CD4-positive, CD25-positive, alpha-beta regulatory T cell (primary cell): ENCODE measurements at regions not wholly inside any gene's neighbourhood (a gene's known extent, or its start where the extent isn't known, plus 50 kb on each side); places are given as distances from the start of the nearest gene placed in this dataset.

Source experiments
- ATAC-seq, 2 donors: fragments of 150-1000 bp; cut with Tn5 transposase; one replicate each; pipeline ENCODE4 v1.10.0; 2021; ENCODE audit warnings: low read depth in 2 of 2, moderate number of reproducible peaks in 2 of 2, moderate library complexity in 1 of 2
- DNase-seq, 3 donors: peaks; one replicate each; pipeline versions ENCODE4 v3.0.0 to v3.0.0-alpha.2; 2012 to 2022; ENCODE audit warnings: mixed read lengths in 1 of 3
- H3K27ac ChIP-seq: one replicate; pipeline ENCODE4 v1.7.0; 2013; ENCODE audit warnings: mild to moderate bottlenecking, low read length; ENCODE audit not compliant: insufficient read depth, poor library complexity, severe bottlenecking
- H3K27me3 ChIP-seq: one replicate; pipeline ENCODE4 v1.7.0; 2013; ENCODE audit warnings: low read length; ENCODE audit not compliant: control insufficient read depth, insufficient read depth
- H3K36me3 ChIP-seq: one replicate; pipeline ENCODE4 v1.7.0; 2013; ENCODE audit warnings: mild to moderate bottlenecking, low read length, moderate library complexity; ENCODE audit not compliant: control insufficient read depth, insufficient read depth
- H3K4me1 ChIP-seq: 2 replicates; pipeline ENCODE4 v1.7.0; 2013; ENCODE audit warnings: mild to moderate bottlenecking, low read length; ENCODE audit not compliant: insufficient read depth, control insufficient read depth, poor library complexity, severe bottlenecking
- H3K4me3 ChIP-seq: one replicate; pipeline ENCODE4 v1.7.0; 2013; ENCODE audit warnings: low read depth, mild to moderate bottlenecking, low read length, moderate library complexity
- H3K9me3 ChIP-seq, 2 experiments: 1 replicate in 1 of 2; 2 replicates in 1 of 2; pipeline ENCODE4 v1.7.0; 2013; ENCODE audit warnings: low read length in 2 of 2, mild to moderate bottlenecking in 1 of 2, moderate library complexity in 1 of 2; ENCODE audit not compliant: control insufficient read depth in 2 of 2
- H3K27ac Mint-ChIP-seq, 3 donors: one replicate each; pipeline ENCODE4 v1.8.0; 2020 to 2022; ENCODE audit warnings: mild to moderate bottlenecking in 3 of 3, mixed read lengths in 3 of 3, moderate library complexity in 2 of 3
- H3K27me3 Mint-ChIP-seq: one replicate; pipeline ENCODE4 v1.8.0; 2022; ENCODE audit warnings: mild to moderate bottlenecking, mixed read lengths
- H3K36me3 Mint-ChIP-seq: one replicate; pipeline ENCODE4 v1.8.0; 2020; ENCODE audit warnings: mixed read lengths
- H3K4me1 Mint-ChIP-seq, 4 donors: one replicate each; pipeline ENCODE4 v1.8.0; 2020 to 2022; ENCODE audit warnings: mixed read lengths in 4 of 4, mild to moderate bottlenecking in 1 of 4
- H3K4me3 Mint-ChIP-seq, 4 donors: one replicate each; pipeline ENCODE4 v1.8.0; 2020 to 2022; ENCODE audit warnings: mild to moderate bottlenecking in 4 of 4, mixed read lengths in 4 of 4, moderate library complexity in 3 of 4
- H3K9me3 Mint-ChIP-seq, 7 donors: one replicate each; pipeline ENCODE4 v1.8.0; 2020 to 2022; ENCODE audit warnings: mixed read lengths in 7 of 7, mild to moderate bottlenecking in 3 of 7, moderate library complexity in 2 of 7

GRCh38 chr2:37527361-37527760 lies 144.1 kb downstream of the CDC42EP3 start:
- H3K27ac ChIP-seq = no peak overlapping the region
- Mint-ChIP-seq H3K27ac (no peak overlapping the region), H3K36me3 (no peaks in the 10 kb centered on the region), H3K4me1 (peaks cover 0 to 6% (median 0%) of the 10 kb centered on the region in 4 donors), H3K27me3 (peaks cover 19% of the 10 kb centered on the region), H3K9me3 (peaks cover 0 to 2% (median 0%) of the 10 kb centered on the region in 7 donors), H3K4me3 (no peak overlapping the region)
- no peaks in the 10 kb centered on the region for H3K9me3 ChIP-seq
- peaks cover 15% of the 10 kb centered on the region for H3K27me3 ChIP-seq
- ATAC-seq (no peak), DNase-seq (no peak)
- H3K4me3 ChIP-seq = no peak overlapping the region
- no peaks in the 10 kb centered on the region for H3K4me1 ChIP-seq
- no peaks in the 10 kb centered on the region for H3K36me3 ChIP-seq

GRCh38 chr2:37529830-37530415 lies 141.5 kb downstream of the CDC42EP3 start:
- Mint-ChIP-seq H3K27me3 (peaks cover 21% of the 10 kb centered on the region), H3K9me3 (peaks cover 0 to 2% (median 0%) of the 10 kb centered on the region in 7 donors), H3K4me1 (peaks cover 0 to 6% (median 1%) of the 10 kb centered on the region in 4 donors), H3K27ac (no peak overlapping the region), H3K4me3 (no peak overlapping the region), H3K36me3 (no peaks in the 10 kb centered on the region)
- no peak overlapping the region for H3K27ac ChIP-seq
- DNase-seq (no peak), ATAC-seq (no peak)
- no peak overlapping the region for H3K4me3 ChIP-seq
- H3K27me3 ChIP-seq = peaks cover 5% of the 10 kb centered on the region
- H3K36me3 ChIP-seq = no peaks in the 10 kb centered on the region
- no peaks in the 10 kb centered on the region for H3K9me3 ChIP-seq
- no peaks in the 10 kb centered on the region for H3K4me1 ChIP-seq

- no peak overlapping the region for H3K27ac Mint-ChIP-seq
- peaks cover 21% of the 10 kb centered on the region for H3K27me3 Mint-ChIP-seq
- H3K36me3 Mint-ChIP-seq = no peaks in the 10 kb centered on the region
- Histone ChIP-seq H3K4me1 (no peaks in the 10 kb centered on the region), H3K4me3 (no peak overlapping the region), H3K9me3 (no peaks in the 10 kb centered on the region), H3K36me3 (no peaks in the 10 kb centered on the region), H3K27ac (no peak overlapping the region), H3K27me3 (no peaks in the 10 kb centered on the region)
- ATAC-seq (no peak), DNase-seq (no peak)
- H3K9me3 Mint-ChIP-seq = peaks cover 0 to 2% (median 0%) of the 10 kb centered on the region in 7 donors
- H3K4me1 Mint-ChIP-seq = peaks cover 2 to 6% (median 5%) of the 10 kb centered on the region in 4 donors
- H3K4me3 Mint-ChIP-seq = no peak overlapping the region
Observed at GRCh38 chr2:37532503-37532902, 138.9 kb downstream of the CDC42EP3 start.

GRCh38 chr2:37537316-37537715 lies 134.1 kb downstream of the CDC42EP3 start:
- H3K4me3 ChIP-seq = no peak overlapping the region
- peaks cover 6% of the 10 kb centered on the region for H3K27me3 ChIP-seq

GRCh38 chr2:37541516-37541915 lies 129.9 kb downstream of the CDC42EP3 start:
- Mint-ChIP-seq H3K4me1 (peaks cover 0 to 5% (median 1%) of the 10 kb centered on the region in 4 donors), H3K27ac (no peak overlapping the region), H3K27me3 (peaks cover 29% of the 10 kb centered on the region), H3K9me3 (peaks cover 0 to 3% (median 0%) of the 10 kb centered on the region in 7 donors), H3K4me3 (no peak overlapping the region), H3K36me3 (no peaks in the 10 kb centered on the region)
- Histone ChIP-seq H3K4me3 (no peak overlapping the region), H3K4me1 (no peaks in the 10 kb centered on the region), H3K9me3 (no peaks in the 10 kb centered on the region), H3K36me3 (no peaks in the 10 kb centered on the region), H3K27ac (no peak overlapping the region), H3K27me3 (peaks cover 7% of the 10 kb centered on the region)
- DNase-seq (no peak), ATAC-seq (no peak)

More at GRCh38 chr2:37537316-37537715, 134.1 kb downstream of the CDC42EP3 start:
- DNase-seq = no peak
- no peak for ATAC-seq
- no peaks in the 10 kb centered on the region for H3K4me1 ChIP-seq
- Mint-ChIP-seq H3K27ac (no peak overlapping the region), H3K36me3 (no peaks in the 10 kb centered on the region), H3K27me3 (peaks cover 36% of the 10 kb centered on the region), H3K4me3 (no peak overlapping the region), H3K4me1 (peaks cover 0 to 10% (median 3%) of the 10 kb centered on the region in 4 donors), H3K9me3 (peaks cover 0 to 3% (median 0%) of the 10 kb centered on the region in 7 donors)
- H3K9me3 ChIP-seq = no peaks in the 10 kb centered on the region
- H3K36me3 ChIP-seq = no peaks in the 10 kb centered on the region
- no peak overlapping the region for H3K27ac ChIP-seq

- Mint-ChIP-seq H3K9me3 (peaks cover 0 to 2% (median 0%) of the 10 kb centered on the region in 7 donors), H3K4me1 (peaks cover 0 to 4% (median 1%) of the 10 kb centered on the region in 4 donors), H3K4me3 (no peak overlapping the region), H3K27ac (no peak overlapping the region), H3K27me3 (peaks cover 27% of the 10 kb centered on the region), H3K36me3 (no peaks in the 10 kb centered on the region)
- Histone ChIP-seq H3K36me3 (no peaks in the 10 kb centered on the region), H3K27ac (no peak overlapping the region), H3K27me3 (peaks cover 7% of the 10 kb centered on the region), H3K4me1 (no peaks in the 10 kb centered on the region), H3K4me3 (no peak overlapping the region), H3K9me3 (no peaks in the 10 kb centered on the region)
- ATAC-seq (no peak), DNase-seq (no peak)
Observed at GRCh38 chr2:37543999-37544557, 127.4 kb downstream of the CDC42EP3 start.

GRCh38 chr2:37544591-37545031 lies 126.8 kb downstream of the CDC42EP3 start:
- DNase-seq (no peak), ATAC-seq (no peak)
- Mint-ChIP-seq H3K4me1 (peaks cover 0 to 4% (median 1%) of the 10 kb centered on the region in 4 donors), H3K36me3 (no peaks in the 10 kb centered on the region), H3K4me3 (no peak overlapping the region), H3K9me3 (peaks cover 0 to 2% (median 0%) of the 10 kb centered on the region in 7 donors), H3K27ac (no peak overlapping the region), H3K27me3 (peaks cover 27% of the 10 kb centered on the region)
- Histone ChIP-seq H3K4me1 (no peaks in the 10 kb centered on the region), H3K4me3 (no peak overlapping the region), H3K27me3 (peaks cover 7% of the 10 kb centered on the region), H3K9me3 (no peaks in the 10 kb centered on the region), H3K36me3 (no peaks in the 10 kb centered on the region), H3K27ac (no peak overlapping the region)

- DNase-seq (no peak), ATAC-seq (no peak)
- Mint-ChIP-seq H3K4me1 (peaks cover 6 to 17% (median 14%) of the 10 kb centered on the region in 4 donors), H3K27ac (peak overlapping the region in 1 of 3 donors; percentile 65), H3K4me3 (no peak overlapping the region), H3K27me3 (peaks cover 6% of the 10 kb centered on the region), H3K9me3 (peaks cover 0 to 2% (median 0%) of the 10 kb centered on the region in 7 donors), H3K36me3 (no peaks in the 10 kb centered on the region)
- H3K27me3 ChIP-seq = no peaks in the 10 kb centered on the region
- H3K4me1 ChIP-seq = peaks cover 11% of the 10 kb centered on the region
- no peaks in the 10 kb centered on the region for H3K9me3 ChIP-seq
- no peaks in the 10 kb centered on the region for H3K36me3 ChIP-seq
- H3K4me3 ChIP-seq = no peak overlapping the region
- no peak overlapping the region for H3K27ac ChIP-seq
Observed at GRCh38 chr2:37549598-37549997, 121.8 kb downstream of the CDC42EP3 start.
